NCI-H82 treated with DMSO at 0.1 percent for 48 hours (cell line): ENCODE measurements at regions not wholly inside any gene's neighbourhood (a gene's known extent, or its start where the extent isn't known, plus 50 kb on each side); places are given as distances from the start of the nearest gene placed in this dataset.

Experiments used
- DNase-seq: peaks from one replicate; lab custom pipeline; 2025; ENCODE audit not compliant: unreplicated experiment; lab: John Stamatoyannopoulos, UW

- DNase-seq = no peak
These were observed 315.4 kb upstream of the CHST9 start for GRCh38 chr18:27500531-27500930.

GRCh38 chr18:27497246-27497645 is 312.1 kb upstream of the CHST9 start:
- no peak for DNase-seq

- no peak for DNase-seq
These were observed 308.1 kb upstream of the CHST9 start for GRCh38 chr18:27493182-27493581.

- DNase-seq = no peak
These were observed 306.7 kb upstream of the CHST9 start for GRCh38 chr18:27491772-27492171.

GRCh38 chr18:27483276-27483675 is 298.2 kb upstream of the CHST9 start:
- no peak for DNase-seq

GRCh38 chr18:27478459-27478858 is 293.4 kb upstream of the CHST9 start:
- no peak for DNase-seq

GRCh38 chr18:27473318-27473717 is 288.2 kb upstream of the CHST9 start:
- DNase-seq = no peak

- DNase-seq = no peak
These were observed 282.0 kb upstream of the CHST9 start for GRCh38 chr18:27467073-27467472.

GRCh38 chr18:27461957-27462356 is 276.8 kb upstream of the CHST9 start:
- DNase-seq = no peak

- DNase-seq = no peak
These were observed 264.0 kb upstream of the CHST9 start for GRCh38 chr18:27449104-27449503.

GRCh38 chr18:27447930-27448329 is 262.8 kb upstream of the CHST9 start:
- DNase-seq = no peak

GRCh38 chr18:27447451-27447881 is 262.4 kb upstream of the CHST9 start:
- peak; percentile 83 for DNase-seq

GRCh38 chr18:27430595-27430994 is 245.5 kb upstream of the CHST9 start:
- DNase-seq = no peak

- no peak for DNase-seq
These were observed 243.8 kb upstream of the CHST9 start for GRCh38 chr18:27428716-27429475.

- peak; percentile 35 for DNase-seq
These were observed 243.0 kb upstream of the CHST9 start for GRCh38 chr18:27428120-27428519.

- no peak for DNase-seq
These were observed 238.5 kb upstream of the CHST9 start for GRCh38 chr18:27423581-27423980.

GRCh38 chr18:27419646-27420045 is 234.5 kb upstream of the CHST9 start:
- no peak for DNase-seq

GRCh38 chr18:27415495-27415894 is 230.4 kb upstream of the CHST9 start:
- no peak for DNase-seq

- DNase-seq = no peak
These were observed 229.6 kb upstream of the CHST9 start for GRCh38 chr18:27414682-27415081.

- DNase-seq = no peak
These were observed 228.6 kb upstream of the CHST9 start for GRCh38 chr18:27413495-27414401.

- no peak for DNase-seq
These were observed 227.4 kb upstream of the CHST9 start for GRCh38 chr18:27412556-27412955.

- no peak for DNase-seq
These were observed 226.8 kb upstream of the CHST9 start for GRCh38 chr18:27411911-27412310.
